Panc1 (cell line): ENCODE measurements at regions not wholly inside any gene's neighbourhood (a gene's known extent, or its start where the extent isn't known, plus 50 kb on each side); places are given as distances from the start of the nearest gene placed in this dataset.

ENCODE experiments used
- ATAC-seq: fragments of 200-7000 bp; cut with Tn5 transposase; 2 replicates; pipeline ENCODE4 v1.9.1; 2020; ENCODE audit warnings: mild to moderate bottlenecking, moderate library complexity
- BruUV-seq: library from RNA; stranded (reverse); fragments of 400-500 nt; replicated peaks from 2 replicates; lab custom pipeline; 2021; lab: Mats Ljungman, UMichigan
- CTCF ChIA-PET: fragments of 300-600 bp; sonication (Branson Sonifier 250); formaldehyde crosslinking; loops from one replicate; lab custom pipeline; 2022; ENCODE audit warnings: antibody characterized with exemption; lab: Charles Lee
- POLR2A ChIA-PET: fragments of 300-600 bp; sonication (Branson Sonifier 250); formaldehyde crosslinking; loops from one replicate; lab custom pipeline; 2022; ENCODE audit warnings: antibody characterized with exemption; lab: Charles Lee
- DNase-seq: peaks from one replicate; pipeline ENCODE4 v3.0.0-alpha.2; 2010; ENCODE audit warnings: low read depth, low spot score
- H3K27ac ChIP-seq: 2 replicates; pipeline ENCODE4 v1.5.1; 2011; ENCODE audit warnings: mild to moderate bottlenecking, low read length, inconsistent platforms
- H3K27me3 ChIP-seq: fragments of 200-500 bp; sonication (Bioruptor generic); 2 replicates; pipeline ENCODE4 v1.6.0; 2014; ENCODE audit warnings: low read length, inconsistent platforms; ENCODE audit not compliant: control insufficient read depth, insufficient read depth
- H3K36me3 ChIP-seq: fragments of 200-500 bp; sonication (Bioruptor generic); 2 replicates; pipeline ENCODE4 v1.5.1; 2014; ENCODE audit warnings: inconsistent platforms, mild to moderate bottlenecking, low read length, moderate library complexity; ENCODE audit not compliant: control insufficient read depth, insufficient read depth
- H3K4me1 ChIP-seq: 2 replicates; pipeline ENCODE4 v1.5.1; 2011; ENCODE audit warnings: inconsistent platforms, mild to moderate bottlenecking, low read length, moderate library complexity; ENCODE audit not compliant: control insufficient read depth, insufficient read depth
- H3K4me3 ChIP-seq, 2 experiments: 2 replicates each; pipeline ENCODE4 v1.5.1; 2011 to 2012; ENCODE audit warnings: low read depth in 2 of 2, low read length in 2 of 2, mild to moderate bottlenecking in 2 of 2, inconsistent platforms in 1 of 2, moderate library complexity in 1 of 2
- H3K9me3 ChIP-seq: fragments of 200-500 bp; sonication (Bioruptor generic); 2 replicates; pipeline ENCODE4 v1.5.1; 2014; ENCODE audit warnings: low read depth, mild to moderate bottlenecking, inconsistent platforms, low read length, moderate library complexity; ENCODE audit not compliant: control insufficient read depth, insufficient read depth
- CTCF ChIP-seq: fragments of 450-650 bp; IDR thresholded peaks from 2 replicates; pipeline ENCODE4 v1.5.1; 2017; ENCODE audit warnings: mild to moderate bottlenecking
- POLR2AphosphoS5 ChIP-seq: IDR thresholded peaks from 2 replicates; pipeline ENCODE4 v1.6.1; 2012; ENCODE audit warnings: mild to moderate bottlenecking, low read depth, low read length, moderate library complexity
- SIN3A ChIP-seq: IDR thresholded peaks from 2 replicates; pipeline ENCODE4 v1.6.1; 2012; ENCODE audit warnings: low read depth, mild to moderate bottlenecking, low read length, moderate library complexity, borderline replicate concordance; ENCODE audit not compliant: insufficient read depth
- TCF7L2 ChIP-seq: IDR thresholded peaks from 2 replicates; pipeline ENCODE4 v1.6.1; 2011; ENCODE audit warnings: mild to moderate bottlenecking, low read depth, low read length, inconsistent platforms
- in situ Hi-C: cut with HindIII; loops from 2 replicates; pipeline ENCODE4 v1.10.0; 2016; ENCODE audit warnings: low sequenced_read_pairs, low pct_unique_long_range_greater_than_20kb
- intact Hi-C: fragments of 100-400 bp; cut with micrococcal nuclease; formaldehyde crosslinking; loops from one replicate; pipeline ENCODE4 v1.10.0; 2022; ENCODE audit not compliant: unreplicated experiment
- TF ChIP-seq, protein P1 (sequence below), 2 experiments: IDR thresholded peaks; 2 replicates each; pipeline ENCODE4 v1.6.1; 2011 to 2012; ENCODE audit warnings: low read depth in 2 of 2, control low read depth in 1 of 2, low read length in 1 of 2, mild to moderate bottlenecking in 1 of 2, moderate library complexity in 1 of 2; ENCODE audit not compliant: insufficient read depth in 1 of 2

DNA sequence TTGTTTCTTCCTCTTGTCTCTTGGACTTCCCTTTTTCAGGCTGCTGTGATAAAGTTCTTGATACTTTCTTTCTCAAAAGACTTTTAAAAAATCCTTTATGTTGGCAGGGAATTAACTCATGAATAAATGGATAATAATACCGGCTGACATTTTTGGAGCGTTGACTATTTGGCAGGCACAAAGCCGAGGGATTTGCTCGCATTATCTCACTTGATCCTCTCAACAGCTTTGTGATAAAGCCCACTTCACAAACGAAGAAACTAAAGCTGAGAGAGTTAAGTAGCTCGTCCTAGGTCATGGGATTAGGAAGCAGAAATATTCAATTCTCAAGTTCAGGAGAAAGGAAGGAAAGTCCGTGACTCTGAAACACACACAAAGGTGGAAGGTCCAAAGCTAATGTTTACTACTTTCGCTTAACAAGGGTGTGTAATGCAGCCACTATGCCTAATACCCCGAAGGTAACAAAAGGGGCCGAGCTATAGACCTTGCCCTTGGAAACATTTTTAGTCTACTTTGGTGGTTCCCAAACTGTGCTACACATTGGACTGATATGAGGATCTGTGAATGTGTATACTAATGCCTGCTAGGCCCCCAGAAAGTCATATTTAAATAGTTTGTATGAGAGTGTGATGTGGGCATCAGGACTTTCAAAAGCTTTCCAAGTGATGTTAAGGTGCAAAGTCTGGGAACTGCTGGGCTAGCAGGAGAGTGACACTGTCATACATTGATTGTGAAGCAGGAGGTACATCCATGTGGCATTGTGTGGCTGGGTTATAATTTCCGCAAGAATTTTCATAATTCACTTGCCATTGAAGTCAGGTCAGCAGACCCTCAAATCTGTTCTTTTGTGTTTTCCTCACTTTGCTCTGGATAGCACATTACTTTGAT lies 508.4 kb downstream of the PLCL1 start:
- BruUV-seq, result no TSS peak
- ATAC-seq, result no peak
- in situ Hi-C loops (no loop called here), intact Hi-C loops (loop anchor here (10.0 kb wide), 2 partner anchors 342 to 1292 kb away; no protein-coding TSS in a partner anchor)
- TF ChIP-seq SIN3A, result no peak
- TF ChIP-seq, protein P1, sequence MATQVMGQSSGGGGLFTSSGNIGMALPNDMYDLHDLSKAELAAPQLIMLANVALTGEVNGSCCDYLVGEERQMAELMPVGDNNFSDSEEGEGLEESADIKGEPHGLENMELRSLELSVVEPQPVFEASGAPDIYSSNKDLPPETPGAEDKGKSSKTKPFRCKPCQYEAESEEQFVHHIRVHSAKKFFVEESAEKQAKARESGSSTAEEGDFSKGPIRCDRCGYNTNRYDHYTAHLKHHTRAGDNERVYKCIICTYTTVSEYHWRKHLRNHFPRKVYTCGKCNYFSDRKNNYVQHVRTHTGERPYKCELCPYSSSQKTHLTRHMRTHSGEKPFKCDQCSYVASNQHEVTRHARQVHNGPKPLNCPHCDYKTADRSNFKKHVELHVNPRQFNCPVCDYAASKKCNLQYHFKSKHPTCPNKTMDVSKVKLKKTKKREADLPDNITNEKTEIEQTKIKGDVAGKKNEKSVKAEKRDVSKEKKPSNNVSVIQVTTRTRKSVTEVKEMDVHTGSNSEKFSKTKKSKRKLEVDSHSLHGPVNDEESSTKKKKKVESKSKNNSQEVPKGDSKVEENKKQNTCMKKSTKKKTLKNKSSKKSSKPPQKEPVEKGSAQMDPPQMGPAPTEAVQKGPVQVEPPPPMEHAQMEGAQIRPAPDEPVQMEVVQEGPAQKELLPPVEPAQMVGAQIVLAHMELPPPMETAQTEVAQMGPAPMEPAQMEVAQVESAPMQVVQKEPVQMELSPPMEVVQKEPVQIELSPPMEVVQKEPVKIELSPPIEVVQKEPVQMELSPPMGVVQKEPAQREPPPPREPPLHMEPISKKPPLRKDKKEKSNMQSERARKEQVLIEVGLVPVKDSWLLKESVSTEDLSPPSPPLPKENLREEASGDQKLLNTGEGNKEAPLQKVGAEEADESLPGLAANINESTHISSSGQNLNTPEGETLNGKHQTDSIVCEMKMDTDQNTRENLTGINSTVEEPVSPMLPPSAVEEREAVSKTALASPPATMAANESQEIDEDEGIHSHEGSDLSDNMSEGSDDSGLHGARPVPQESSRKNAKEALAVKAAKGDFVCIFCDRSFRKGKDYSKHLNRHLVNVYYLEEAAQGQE (IDR thresholded peaks at IDR 0.05; ENCODE audit: insufficient read depth in 1 of 2, low read depth in 2 of 2, low read length in 1 of 2), result no peak
- TF ChIP-seq POLR2AphosphoS5, result no peak
- TF ChIP-seq CTCF, result no peak
- no peak for TF ChIP-seq TCF7L2
- Histone ChIP-seq H3K4me3 (no peak overlapping the region), H3K27ac (no peak overlapping the region), H3K4me1 (no peaks in the 10 kb centered on the region), H3K9me3 (no peaks in the 10 kb centered on the region), H3K27me3 (peaks cover 10% of the 10 kb centered on the region), H3K36me3 (no peaks in the 10 kb centered on the region)
- DNase-seq, result no peak
- ChIA-PET POLR2A (no interaction called here), CTCF (interaction anchor here (0.6 kb wide), 2 partner anchors 142 to 216 kb away, joined by 3 to 8 read pairs; no protein-coding TSS in a partner anchor)

DNA sequence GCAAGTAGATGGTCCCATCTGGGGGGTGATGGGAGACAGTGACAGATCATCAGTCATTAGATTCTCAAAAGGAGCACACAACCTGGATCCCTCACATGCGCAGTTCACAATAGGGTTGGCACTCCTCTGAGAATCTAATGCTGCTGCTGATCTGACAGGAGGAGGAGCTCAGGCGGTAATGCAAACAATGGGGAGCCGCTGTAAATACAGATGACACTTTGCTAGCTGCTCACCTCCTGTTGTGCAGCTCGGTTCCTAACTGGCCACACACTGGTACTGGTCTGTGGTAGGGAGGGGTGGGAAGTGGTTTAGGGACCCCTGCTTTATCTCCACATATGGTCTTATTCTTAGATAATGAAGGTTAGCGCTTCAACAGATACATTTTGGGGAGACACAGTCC lies 506.6 kb downstream of the PLCL1 start:
- DNase-seq, result no peak
- TF ChIP-seq, protein P1 (IDR thresholded peaks at IDR 0.05; ENCODE audit: insufficient read depth in 1 of 2, low read depth in 2 of 2, low read length in 1 of 2), result no peak
- no peak for ATAC-seq
- Histone ChIP-seq H3K4me3 (no peak overlapping the region), H3K9me3 (no peaks in the 10 kb centered on the region), H3K36me3 (no peaks in the 10 kb centered on the region), H3K27me3 (peaks cover 10% of the 10 kb centered on the region), H3K27ac (no peak overlapping the region), H3K4me1 (no peaks in the 10 kb centered on the region)
- in situ Hi-C loops, result no loop called here
- ChIA-PET POLR2A (no interaction called here), CTCF (interaction anchor here (0.6 kb wide), 1 partner anchor 876 kb away, joined by 7 read pairs; no protein-coding TSS in a partner anchor)
- BruUV-seq, result no TSS peak
- intact Hi-C loops, result loop anchor here (2.0 to 10.0 kb wide), 3 partner anchors 344 to 1428 kb away; no protein-coding TSS in a partner anchor
